ENCODE measurements at regions not wholly inside any gene's neighbourhood (a gene's known extent, or its start where the extent isn't known, plus 50 kb on each side); places are given as distances from the start of the nearest gene placed in this dataset.

DNA sequence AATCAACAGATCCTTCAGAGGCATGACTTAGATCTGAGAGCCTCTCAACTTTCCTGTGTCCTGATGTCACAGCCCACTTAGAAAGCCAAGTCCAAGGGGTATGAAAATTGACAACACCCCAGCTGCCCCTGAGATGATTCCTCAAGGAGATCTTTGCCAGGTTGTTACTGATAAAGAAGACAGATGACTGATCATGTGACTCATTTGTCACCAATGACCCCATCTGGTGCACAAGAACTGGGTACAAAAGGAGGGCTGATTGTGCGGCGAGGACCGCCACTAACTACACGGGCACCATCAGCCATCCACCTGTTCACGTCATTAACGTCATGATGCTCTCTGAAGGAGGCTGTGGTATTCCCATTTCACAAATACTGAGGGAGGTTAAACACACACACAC, 583.2 kb upstream of the KLF4 start:
- H3K4me1 ChIP-seq = no peaks in the 10 kb centered on the region
- no peaks in the 10 kb centered on the region for H3K9me3 ChIP-seq
- H3K27ac ChIP-seq = no peak overlapping the region
- no peaks in the 10 kb centered on the region for H3K36me3 ChIP-seq
- no peak for DNase-seq
- no peaks in the 10 kb centered on the region for H3K27me3 ChIP-seq
- intact Hi-C loops (cut with DNase I; ENCODE audit: low total_unique reads) (no loop called here), in situ Hi-C loops (cut with MboI; ENCODE audit: low pct_ligation_motif_present in 1 of 4, low pct_unique_long_range_greater_than_20kb in 1 of 4, low sequenced_read_pairs in 3 of 4) (loop anchor here in 1 of 4 donors (25.0 kb wide), 1 partner anchor 90 kb away; no protein-coding TSS in a partner anchor)
- no peak overlapping the region for H3K4me3 ChIP-seq
- WGBS, 2 donors (ENCODE audit: low coverage in 1 of 2) = 98% methylated on average over 6 of the region's 6 CpGs; no CpG with 5 or more reads in 1 of the 2 donors
- TF ChIP-seq POLR2A (IDR thresholded peaks at IDR 0.05) (no peak), EP300 (IDR thresholded peaks at IDR 0.05; ENCODE audit: low read depth) (no peak), POLR2AphosphoS5 (IDR thresholded peaks at IDR 0.05) (no peak)
- TF ChIP-seq, protein P1, sequence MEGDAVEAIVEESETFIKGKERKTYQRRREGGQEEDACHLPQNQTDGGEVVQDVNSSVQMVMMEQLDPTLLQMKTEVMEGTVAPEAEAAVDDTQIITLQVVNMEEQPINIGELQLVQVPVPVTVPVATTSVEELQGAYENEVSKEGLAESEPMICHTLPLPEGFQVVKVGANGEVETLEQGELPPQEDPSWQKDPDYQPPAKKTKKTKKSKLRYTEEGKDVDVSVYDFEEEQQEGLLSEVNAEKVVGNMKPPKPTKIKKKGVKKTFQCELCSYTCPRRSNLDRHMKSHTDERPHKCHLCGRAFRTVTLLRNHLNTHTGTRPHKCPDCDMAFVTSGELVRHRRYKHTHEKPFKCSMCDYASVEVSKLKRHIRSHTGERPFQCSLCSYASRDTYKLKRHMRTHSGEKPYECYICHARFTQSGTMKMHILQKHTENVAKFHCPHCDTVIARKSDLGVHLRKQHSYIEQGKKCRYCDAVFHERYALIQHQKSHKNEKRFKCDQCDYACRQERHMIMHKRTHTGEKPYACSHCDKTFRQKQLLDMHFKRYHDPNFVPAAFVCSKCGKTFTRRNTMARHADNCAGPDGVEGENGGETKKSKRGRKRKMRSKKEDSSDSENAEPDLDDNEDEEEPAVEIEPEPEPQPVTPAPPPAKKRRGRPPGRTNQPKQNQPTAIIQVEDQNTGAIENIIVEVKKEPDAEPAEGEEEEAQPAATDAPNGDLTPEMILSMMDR (IDR thresholded peaks at IDR 0.05) = no peak

DNA sequence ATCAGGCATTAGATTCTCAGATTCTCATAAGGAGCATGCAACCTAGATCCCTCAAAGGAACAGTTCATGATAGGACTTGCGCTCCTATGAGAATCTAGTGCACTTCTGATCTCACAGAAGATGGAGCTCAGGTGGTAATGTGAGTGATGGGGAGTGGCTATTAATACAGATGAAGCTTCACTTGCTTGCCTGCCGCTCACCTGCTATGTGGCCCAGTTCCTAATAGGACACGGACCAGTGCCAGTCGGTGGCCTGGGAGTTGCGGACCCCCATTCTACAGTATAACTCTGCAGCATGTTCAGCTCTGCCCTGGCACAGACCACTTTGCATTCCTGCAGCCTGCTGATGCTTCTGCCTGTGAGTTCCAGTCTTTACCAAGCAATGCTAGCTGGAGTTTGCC, 581.3 kb upstream of the KLF4 start:
- TF ChIP-seq EP300 (IDR thresholded peaks at IDR 0.05; ENCODE audit: low read depth) (no peak), POLR2A (IDR thresholded peaks at IDR 0.05) (no peak), POLR2AphosphoS5 (IDR thresholded peaks at IDR 0.05) (no peak)
- TF ChIP-seq, protein P1 (IDR thresholded peaks at IDR 0.05) = no peak
- H3K4me3 ChIP-seq = no peak overlapping the region
- no peaks in the 10 kb centered on the region for H3K4me1 ChIP-seq
- no peaks in the 10 kb centered on the region for H3K9me3 ChIP-seq
- no peaks in the 10 kb centered on the region for H3K36me3 ChIP-seq
- H3K27me3 ChIP-seq = no peaks in the 10 kb centered on the region
- intact Hi-C loops (cut with DNase I; ENCODE audit: low total_unique reads) (no loop called here), in situ Hi-C loops (cut with MboI; ENCODE audit: low pct_ligation_motif_present in 1 of 4, low pct_unique_long_range_greater_than_20kb in 1 of 4, low sequenced_read_pairs in 3 of 4) (loop anchor here in 1 of 4 donors (25.0 kb wide), 1 partner anchor 91 kb away; no protein-coding TSS in a partner anchor)
- no peak for DNase-seq
- WGBS, 2 donors (ENCODE audit: low coverage in 1 of 2) = 92% methylated on average over 5 of the region's 5 CpGs; no CpG with 5 or more reads in 1 of the 2 donors
- H3K27ac ChIP-seq = no peak overlapping the region

DNA sequence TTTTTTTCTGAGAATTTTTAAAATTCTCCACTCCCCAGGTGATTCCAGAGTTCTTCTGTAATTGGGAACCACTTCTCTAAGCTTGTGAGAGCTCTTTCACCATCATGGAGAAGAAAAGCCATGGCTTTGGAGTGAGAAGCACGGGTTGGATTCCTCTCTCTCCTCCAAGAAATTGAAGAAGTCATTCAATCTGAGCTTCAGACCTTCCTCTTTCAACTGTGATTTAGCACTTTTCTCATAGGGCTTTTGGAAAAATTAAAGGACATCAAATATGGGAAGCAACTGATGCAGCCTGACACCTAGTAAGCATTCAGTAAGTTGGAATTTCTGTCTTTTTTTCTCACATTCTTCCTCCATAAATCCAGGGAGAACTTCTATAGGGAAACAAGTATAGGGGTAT, 580.4 kb upstream of the KLF4 start:
- Histone ChIP-seq H3K27ac (no peak overlapping the region), H3K9me3 (no peaks in the 10 kb centered on the region), H3K4me1 (no peaks in the 10 kb centered on the region), H3K27me3 (no peaks in the 10 kb centered on the region), H3K4me3 (no peak overlapping the region), H3K36me3 (no peaks in the 10 kb centered on the region)
- WGBS, 2 donors (ENCODE audit: low coverage in 1 of 2) = 74 to 92% methylated on average over 1 of the region's 1 CpG
- DNase-seq = no peak
- in situ Hi-C loops (cut with MboI; ENCODE audit: low pct_ligation_motif_present in 1 of 4, low pct_unique_long_range_greater_than_20kb in 1 of 4, low sequenced_read_pairs in 3 of 4) (loop anchor here in 1 of 4 donors (25.0 kb wide), 1 partner anchor 92 kb away; no protein-coding TSS in a partner anchor), intact Hi-C loops (cut with DNase I; ENCODE audit: low total_unique reads) (no loop called here)
- TF ChIP-seq, protein P1 (IDR thresholded peaks at IDR 0.05) = no peak
- no peak for TF ChIP-seq POLR2A (IDR thresholded peaks at IDR 0.05)
- TF ChIP-seq EP300 (IDR thresholded peaks at IDR 0.05; ENCODE audit: low read depth) = no peak
- no peak for TF ChIP-seq POLR2AphosphoS5 (IDR thresholded peaks at IDR 0.05)

DNA sequence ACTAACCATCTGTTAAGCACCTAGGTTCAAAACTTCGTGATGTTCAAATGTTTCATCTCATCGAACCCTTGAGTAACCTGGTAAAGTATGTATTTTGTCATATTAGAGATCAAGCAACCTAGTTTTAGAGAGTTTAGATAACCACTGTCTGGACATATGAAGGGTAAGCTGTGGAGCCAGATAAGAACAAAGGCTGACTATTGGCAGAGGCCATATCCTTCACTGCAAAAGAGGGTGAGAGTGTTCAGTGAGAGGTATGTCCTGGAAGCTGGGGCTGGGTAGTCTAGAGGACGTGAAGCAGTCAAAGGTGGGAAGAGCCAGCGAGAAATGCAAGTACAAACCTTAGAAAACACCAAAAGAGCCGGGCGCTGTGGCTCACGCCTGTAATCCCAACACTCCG, 573.1 kb upstream of the KLF4 start:
- WGBS, 2 donors (ENCODE audit: low coverage in 1 of 2) = 88 to 91% methylated on average over 8 of the region's 8 CpGs
- Histone ChIP-seq H3K27ac (no peak overlapping the region), H3K4me3 (no peak overlapping the region), H3K36me3 (no peaks in the 10 kb centered on the region), H3K27me3 (no peaks in the 10 kb centered on the region), H3K4me1 (peaks cover 0 to 11% (median 8%) of the 10 kb centered on the region in 4 donors), H3K9me3 (no peaks in the 10 kb centered on the region)
- DNase-seq = no peak
- TF ChIP-seq POLR2A (IDR thresholded peaks at IDR 0.05) = no peak
- no peak for TF ChIP-seq EP300 (IDR thresholded peaks at IDR 0.05; ENCODE audit: low read depth)
- in situ Hi-C loops (cut with MboI; ENCODE audit: low pct_ligation_motif_present in 1 of 4, low pct_unique_long_range_greater_than_20kb in 1 of 4, low sequenced_read_pairs in 3 of 4) (loop anchor here in 1 of 4 donors (25.0 kb wide), 1 partner anchor 100 kb away; no protein-coding TSS in a partner anchor), intact Hi-C loops (cut with DNase I; ENCODE audit: low total_unique reads) (no loop called here)

DNA sequence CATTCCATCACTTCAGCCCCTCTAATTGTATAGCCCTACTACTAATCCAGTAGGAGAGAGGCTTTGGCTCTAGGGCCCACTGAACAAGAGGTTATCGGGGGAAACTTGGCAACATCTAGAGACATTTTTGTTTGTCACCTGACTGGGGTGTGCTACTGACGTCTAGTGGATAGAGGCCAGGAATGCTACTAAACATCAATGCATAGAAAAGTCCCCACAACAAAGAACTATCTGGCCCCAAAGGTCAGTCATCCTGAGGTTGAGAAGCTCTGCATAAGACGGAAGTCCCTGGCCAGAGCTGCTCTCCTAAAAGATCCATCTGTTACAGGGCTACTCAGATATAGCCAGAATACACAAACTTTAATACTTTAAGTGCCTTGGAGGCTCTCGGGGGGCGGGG, 570.6 kb upstream of the KLF4 start:
- H3K9me3 ChIP-seq = no peaks in the 10 kb centered on the region
- H3K36me3 ChIP-seq = no peaks in the 10 kb centered on the region
- in situ Hi-C loops (cut with MboI; ENCODE audit: low pct_ligation_motif_present in 1 of 4, low pct_unique_long_range_greater_than_20kb in 1 of 4, low sequenced_read_pairs in 3 of 4) = loop anchor here in 1 of 4 donors (25.0 kb wide), 1 partner anchor 102 kb away; no protein-coding TSS in a partner anchor
- H3K4me3 ChIP-seq = no peak overlapping the region
- no peak for TF ChIP-seq POLR2A (IDR thresholded peaks at IDR 0.05)
- no peak for TF ChIP-seq POLR2AphosphoS5 (IDR thresholded peaks at IDR 0.05)
- TF ChIP-seq EP300 (IDR thresholded peaks at IDR 0.05; ENCODE audit: low read depth) = no peak
- TF ChIP-seq, protein P1 (IDR thresholded peaks at IDR 0.05) = no peak
- peaks cover 0 to 36% (median 21%) of the 10 kb centered on the region in 4 donors for H3K4me1 ChIP-seq
- 71 to 78% methylated on average over 1 to 5 of the region's 5 CpGs for WGBS, 2 donors (ENCODE audit: low coverage in 1 of 2)
- no peak for DNase-seq
- H3K27me3 ChIP-seq = no peaks in the 10 kb centered on the region
- H3K27ac ChIP-seq = no peak overlapping the region
- intact Hi-C loops (cut with DNase I; ENCODE audit: low total_unique reads) = no loop called here

Data from transverse colon (tissue), 4 donors.